Uterus (tissue), 3 donors: ENCODE measurements at regions not wholly inside any gene's neighbourhood (a gene's known extent, or its start where the extent isn't known, plus 50 kb on each side); places are given as distances from the start of the nearest gene placed in this dataset.

Experiments
- DNase-seq, 2 donors: peaks; one replicate each; pipeline ENCODE4 v3.0.0-alpha.2; 2019 to 2020
- H3K27ac ChIP-seq, 2 donors: fragments of 200-600 bp; sonication (generic); 1 replicate in 1 of 2; 2 replicates in 1 of 2; pipeline ENCODE4 v1.5.1; 2016 to 2018
- H3K27me3 ChIP-seq, 2 donors: fragments of 200-600 bp; sonication (generic); one replicate each; pipeline ENCODE4 v1.5.1; 2018 to 2019; ENCODE audit warnings: control low read depth in 1 of 2
- H3K36me3 ChIP-seq, 2 donors: fragments of 200-600 bp; sonication (generic); one replicate each; pipeline ENCODE4 v1.5.1; 2019; ENCODE audit warnings: control low read depth in 1 of 2
- H3K4me1 ChIP-seq, 2 donors: fragments of 200-600 bp; sonication (generic); one replicate each; pipeline ENCODE4 v1.5.1; 2018 to 2019; ENCODE audit warnings: control low read depth in 1 of 2
- H3K4me3 ChIP-seq, 2 donors: fragments of 200-600 bp; sonication (generic); 1 replicate in 1 of 2; 2 replicates in 1 of 2; pipeline ENCODE4 v1.5.1; 2018 to 2019; ENCODE audit warnings: mild to moderate bottlenecking in 1 of 2
- H3K9me3 ChIP-seq, 2 donors: fragments of 200-600 bp; sonication (generic); one replicate each; pipeline ENCODE4 v1.5.1; 2019; ENCODE audit warnings: control low read depth in 1 of 2
- POLR2A ChIP-seq, 2 donors: fragments of 450-650 bp; IDR thresholded peaks; one replicate each; pipeline ENCODE4 v1.6.1; 2016; ENCODE audit warnings: antibody characterized with exemption in 2 of 2, mild to moderate bottlenecking in 1 of 2, moderate library complexity in 1 of 2
- intact Hi-C: fragments of 100-400 bp; cut with DNase I; formaldehyde crosslinking; loops from one replicate; pipeline ENCODE4 v1.15.1; 2023; ENCODE audit warnings: low total_unique reads
- TF ChIP-seq, protein P1 (sequence below), 4 experiments: fragments of 200-600 bp in 2 of 4; fragments of 450-650 bp in 2 of 4; sonication (generic) in 2 of 4; IDR thresholded peaks; one replicate each; pipeline ENCODE4 v1.5.1; 2016 to 2019; ENCODE audit warnings: antibody characterized with exemption in 4 of 4, mild to moderate bottlenecking in 2 of 4, moderate library complexity in 1 of 4
- donor health status: DM: yes; HTN: yes; CAD: no.

DNA sequence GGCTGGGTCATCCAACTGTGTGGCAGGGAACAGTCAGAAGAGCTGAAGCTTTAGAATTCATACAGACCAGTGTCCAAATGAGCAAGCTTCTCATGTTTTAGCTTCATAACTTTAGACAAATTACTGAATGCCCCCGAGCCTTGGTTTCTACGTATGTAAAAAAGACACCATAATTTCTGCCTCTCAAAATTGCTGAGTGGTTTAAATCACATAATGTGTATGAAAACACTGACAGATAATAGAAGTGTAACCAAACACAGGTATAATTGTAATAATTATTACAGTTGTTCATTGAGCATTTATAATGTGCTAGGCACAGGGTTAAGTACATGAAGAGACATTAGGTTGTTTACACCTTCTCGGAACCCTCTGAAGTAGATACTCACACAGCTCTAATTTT, 207.2 kb downstream of the IGSF11 start:
- no peaks in the 10 kb centered on the region for H3K27me3 ChIP-seq
- intact Hi-C loops: no loop called here
- no peaks in the 10 kb centered on the region for H3K4me1 ChIP-seq
- H3K4me3 ChIP-seq: no peak overlapping the region
- H3K27ac ChIP-seq: no peak overlapping the region
- TF ChIP-seq, protein P1, sequence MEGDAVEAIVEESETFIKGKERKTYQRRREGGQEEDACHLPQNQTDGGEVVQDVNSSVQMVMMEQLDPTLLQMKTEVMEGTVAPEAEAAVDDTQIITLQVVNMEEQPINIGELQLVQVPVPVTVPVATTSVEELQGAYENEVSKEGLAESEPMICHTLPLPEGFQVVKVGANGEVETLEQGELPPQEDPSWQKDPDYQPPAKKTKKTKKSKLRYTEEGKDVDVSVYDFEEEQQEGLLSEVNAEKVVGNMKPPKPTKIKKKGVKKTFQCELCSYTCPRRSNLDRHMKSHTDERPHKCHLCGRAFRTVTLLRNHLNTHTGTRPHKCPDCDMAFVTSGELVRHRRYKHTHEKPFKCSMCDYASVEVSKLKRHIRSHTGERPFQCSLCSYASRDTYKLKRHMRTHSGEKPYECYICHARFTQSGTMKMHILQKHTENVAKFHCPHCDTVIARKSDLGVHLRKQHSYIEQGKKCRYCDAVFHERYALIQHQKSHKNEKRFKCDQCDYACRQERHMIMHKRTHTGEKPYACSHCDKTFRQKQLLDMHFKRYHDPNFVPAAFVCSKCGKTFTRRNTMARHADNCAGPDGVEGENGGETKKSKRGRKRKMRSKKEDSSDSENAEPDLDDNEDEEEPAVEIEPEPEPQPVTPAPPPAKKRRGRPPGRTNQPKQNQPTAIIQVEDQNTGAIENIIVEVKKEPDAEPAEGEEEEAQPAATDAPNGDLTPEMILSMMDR (IDR thresholded peaks at IDR 0.05): no peak
- TF ChIP-seq POLR2A (IDR thresholded peaks at IDR 0.05): no peak
- H3K9me3 ChIP-seq: no peaks in the 10 kb centered on the region
- H3K36me3 ChIP-seq: no peaks in the 10 kb centered on the region
- DNase-seq: no peak

GRCh38 chr3:118828351-118828750, 206.3 kb downstream of the IGSF11 start:
- no peak overlapping the region for H3K27ac ChIP-seq
- intact Hi-C loops: no loop called here
- H3K4me3 ChIP-seq: no peak overlapping the region
- no peaks in the 10 kb centered on the region for H3K9me3 ChIP-seq
- TF ChIP-seq, protein P1 (IDR thresholded peaks at IDR 0.05): no peak
- no peak for TF ChIP-seq POLR2A (IDR thresholded peaks at IDR 0.05)
- no peaks in the 10 kb centered on the region for H3K4me1 ChIP-seq
- no peaks in the 10 kb centered on the region for H3K36me3 ChIP-seq
- DNase-seq: no peak
- no peaks in the 10 kb centered on the region for H3K27me3 ChIP-seq

DNA sequence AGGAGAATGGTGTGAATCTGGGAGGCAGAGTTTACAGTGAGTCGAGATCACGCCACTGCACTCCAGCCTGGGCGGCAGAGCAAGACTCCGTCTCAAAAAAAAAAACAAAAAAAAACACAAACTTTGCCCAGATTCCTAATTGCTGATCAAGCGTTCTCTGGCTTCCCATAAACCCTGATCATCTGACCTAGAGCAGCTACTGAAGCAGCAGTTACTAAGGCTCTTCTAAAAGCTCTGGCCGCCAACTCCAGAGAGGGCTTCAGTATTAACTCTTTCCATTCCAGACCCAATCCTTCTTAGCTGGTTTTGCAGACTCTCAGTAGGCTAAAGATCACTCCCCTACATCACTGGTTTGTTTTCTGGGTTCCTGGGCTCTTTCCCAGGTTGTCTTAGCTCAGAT, 201.6 kb downstream of the IGSF11 start:
- H3K27ac ChIP-seq: no peak overlapping the region
- intact Hi-C loops: no loop called here
- H3K36me3 ChIP-seq: no peaks in the 10 kb centered on the region
- H3K4me3 ChIP-seq: no peak overlapping the region
- H3K9me3 ChIP-seq: no peaks in the 10 kb centered on the region
- no peak for TF ChIP-seq POLR2A (IDR thresholded peaks at IDR 0.05)
- no peaks in the 10 kb centered on the region for H3K4me1 ChIP-seq
- no peaks in the 10 kb centered on the region for H3K27me3 ChIP-seq
- no peak for DNase-seq

DNA sequence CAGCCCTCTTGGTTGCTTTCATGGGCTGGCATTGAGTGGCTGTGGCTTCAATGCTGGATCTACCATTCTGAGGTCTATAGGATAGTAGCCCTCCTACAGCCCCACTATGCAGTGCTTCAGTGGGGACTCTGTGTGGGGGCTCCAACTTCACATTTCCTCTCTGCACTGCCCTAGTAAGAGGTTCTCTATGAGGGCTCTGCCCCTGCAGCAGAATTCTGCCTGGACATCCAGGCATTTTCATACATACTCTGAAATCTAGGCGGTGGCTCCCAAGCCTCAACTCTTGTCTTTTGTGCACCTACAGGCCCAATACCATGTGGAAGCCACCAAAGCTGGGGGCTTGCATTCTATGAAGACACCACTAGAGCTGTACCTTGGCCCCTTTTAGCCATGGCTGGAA, 195.8 kb downstream of the IGSF11 start:
- no peaks in the 10 kb centered on the region for H3K27me3 ChIP-seq
- DNase-seq: no peak
- intact Hi-C loops: no loop called here
- no peak overlapping the region for H3K27ac ChIP-seq
- H3K9me3 ChIP-seq: peaks cover 0 to 3% of the 10 kb centered on the region in 2 donors
- TF ChIP-seq POLR2A (IDR thresholded peaks at IDR 0.05): no peak
- TF ChIP-seq, protein P1 (IDR thresholded peaks at IDR 0.05): no peak
- H3K4me3 ChIP-seq: no peak overlapping the region
- no peaks in the 10 kb centered on the region for H3K36me3 ChIP-seq
- H3K4me1 ChIP-seq: no peaks in the 10 kb centered on the region

DNA sequence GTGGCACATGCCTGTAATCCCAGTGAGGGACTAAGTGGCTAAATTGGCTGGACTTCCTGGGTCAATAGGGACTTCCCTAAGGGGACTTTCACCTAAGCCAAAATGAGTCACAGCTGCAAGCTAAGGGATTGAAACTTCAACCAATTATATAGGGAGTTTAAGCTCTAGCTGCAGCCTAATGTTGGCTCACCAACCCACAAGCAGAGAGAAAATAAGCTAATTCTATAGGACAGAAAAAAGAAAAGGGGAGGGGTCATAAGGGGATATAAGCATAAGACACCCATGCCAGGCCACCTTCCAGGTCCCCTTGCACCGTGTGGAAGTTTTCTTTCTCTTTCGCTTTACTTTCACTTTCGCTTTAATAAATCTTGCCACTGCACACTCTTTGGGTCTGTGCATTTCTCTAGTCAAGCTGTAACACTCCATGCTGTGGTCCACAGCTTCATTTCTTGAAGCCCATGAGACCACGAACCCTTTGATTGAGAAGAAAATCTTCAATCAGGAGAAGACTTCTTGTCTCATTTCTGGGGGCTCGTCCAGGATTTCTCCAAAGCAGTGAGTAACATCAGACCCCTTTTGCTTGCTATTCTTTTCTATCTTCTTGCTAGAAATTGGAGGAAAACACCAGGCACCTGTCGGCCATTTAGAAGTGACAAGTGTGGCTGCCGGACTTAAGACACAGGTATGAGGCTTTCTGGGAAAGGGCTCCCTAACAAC, 192.3 kb downstream of the IGSF11 start:
- DNase-seq: no peak
- H3K4me1 ChIP-seq: no peaks in the 10 kb centered on the region
- peaks cover 0 to 3% of the 10 kb centered on the region in 2 donors for H3K9me3 ChIP-seq
- H3K36me3 ChIP-seq: no peaks in the 10 kb centered on the region
- no peak overlapping the region for H3K4me3 ChIP-seq
- no peaks in the 10 kb centered on the region for H3K27me3 ChIP-seq
- H3K27ac ChIP-seq: no peak overlapping the region
- TF ChIP-seq, protein P1 (IDR thresholded peaks at IDR 0.05): no peak
- no peak for TF ChIP-seq POLR2A (IDR thresholded peaks at IDR 0.05)
- intact Hi-C loops: no loop called here
